GM12864 (cell line): ENCODE measurements at regions not wholly inside any gene's neighbourhood (a gene's known extent, or its start where the extent isn't known, plus 50 kb on each side); places are given as distances from the start of the nearest gene placed in this dataset.

Experiments
- DNase-seq: peaks from one replicate; pipeline ENCODE4 v3.0.0-alpha.2; 2011; ENCODE audit warnings: low read depth
- H3K4me3 ChIP-seq: 2 replicates; pipeline ENCODE4 v1.5.1; 2011; ENCODE audit warnings: mild to moderate bottlenecking, low read depth, low read length, control low read depth
- CTCF ChIP-seq: IDR thresholded peaks from 2 replicates; pipeline ENCODE4 v1.5.1; 2011; ENCODE audit warnings: low read depth, mild to moderate bottlenecking, moderate library complexity, low read length, control low read depth, inconsistent platforms; ENCODE audit errors: missing control alignments

GRCh38 chr16:13645601-13646245, 274.2 kb upstream of the ERCC4 start:
- no peak overlapping the region for H3K4me3 ChIP-seq
- DNase-seq = no peak
- no peak for TF ChIP-seq CTCF

- TF ChIP-seq CTCF = no peak
These were observed 259.1 kb upstream of the ERCC4 start for GRCh38 chr16:13660807-13661206.

GRCh38 chr16:13665876-13666275, 254.1 kb upstream of the ERCC4 start:
- no peak for DNase-seq
- no peak for TF ChIP-seq CTCF
- H3K4me3 ChIP-seq = no peak overlapping the region

More at GRCh38 chr16:13660807-13661206, 259.1 kb upstream of the ERCC4 start:
- DNase-seq = no peak
- no peak overlapping the region for H3K4me3 ChIP-seq

GRCh38 chr16:13672196-13672595, 247.8 kb upstream of the ERCC4 start:
- H3K4me3 ChIP-seq = no peak overlapping the region
- DNase-seq = no peak
- no peak for TF ChIP-seq CTCF

- H3K4me3 ChIP-seq = no peak overlapping the region
- no peak for TF ChIP-seq CTCF
- DNase-seq = no peak
These were observed 239.7 kb upstream of the ERCC4 start for GRCh38 chr16:13680021-13680889.

- no peak for DNase-seq
- TF ChIP-seq CTCF = no peak
- H3K4me3 ChIP-seq = no peak overlapping the region
These were observed 235.0 kb upstream of the ERCC4 start for GRCh38 chr16:13684819-13685563.
